CD14-positive monocyte (primary cell): ENCODE measurements at regions not wholly inside any gene's neighbourhood (a gene's known extent, or its start where the extent isn't known, plus 50 kb on each side); places are given as distances from the start of the nearest gene placed in this dataset.

ENCODE experiments used
- DNase-seq, 3 donors: peaks; one replicate each; pipeline ENCODE4 v3.0.0-alpha.2; 2011 to 2022
- H2AFZ ChIP-seq: 2 replicates; pipeline ENCODE4 v1.6.0; 2012; ENCODE audit warnings: mild to moderate bottlenecking, low read depth, low read length, inconsistent platforms; ENCODE audit not compliant: insufficient read depth, poor library complexity, severe bottlenecking
- H3K27ac ChIP-seq, 2 donors: 1 replicate in 1 of 2; 2 replicates in 1 of 2; pipeline ENCODE4 v1.5.1; 2012 to 2013; ENCODE audit warnings: low read length in 2 of 2, control low read depth in 1 of 2, inconsistent platforms in 1 of 2, low read depth in 1 of 2, mild to moderate bottlenecking in 1 of 2
- H3K27me3 ChIP-seq, 2 donors: one replicate each; pipeline versions ENCODE4 v1.6.0 to v1.6.1; 2011 to 2013; ENCODE audit warnings: low read length in 2 of 2; ENCODE audit not compliant: control insufficient read depth in 2 of 2, insufficient read depth in 2 of 2
- H3K36me3 ChIP-seq, 2 donors: replicated peaks in 1 of 2; 1 replicate in 1 of 2; 2 replicates in 1 of 2; pipeline versions ENCODE4 v1.5.1 to v1.6.1; 2012 to 2013; ENCODE audit warnings: low read length in 2 of 2, control low read depth in 1 of 2, inconsistent platforms in 1 of 2, mild to moderate bottlenecking in 1 of 2; ENCODE audit not compliant: insufficient read depth in 2 of 2, control insufficient read depth in 1 of 2
- H3K4me1 ChIP-seq, 2 donors: 1 replicate in 1 of 2; 2 replicates in 1 of 2; pipeline versions ENCODE4 v1.5.1 to v1.6.1; 2012 to 2013; ENCODE audit warnings: low read length in 2 of 2, control low read depth in 1 of 2, inconsistent platforms in 1 of 2, mild to moderate bottlenecking in 1 of 2, moderate library complexity in 1 of 2; ENCODE audit not compliant: insufficient read depth in 2 of 2, control insufficient read depth in 1 of 2
- H3K4me2 ChIP-seq: replicated peaks from 2 replicates; pipeline ENCODE3; 2012; ENCODE audit warnings: low read length, moderate library complexity, mild to moderate bottlenecking; ENCODE audit not compliant: poor library complexity, severe bottlenecking; ENCODE audit errors: extremely low read depth
- H3K4me3 ChIP-seq, 3 experiments: fragments of 200-600 bp in 1 of 3; sonication (generic) in 1 of 3; replicated peaks in 1 of 3; 1 replicate in 2 of 3; 2 replicates in 1 of 3; pipeline ENCODE4 v1.5.1; 2011 to 2013; ENCODE audit warnings: low read length in 3 of 3, mild to moderate bottlenecking in 3 of 3, control low read depth in 2 of 3, low read depth in 2 of 3, inconsistent platforms in 1 of 3, moderate library complexity in 1 of 3
- H3K79me2 ChIP-seq: 2 replicates; pipeline ENCODE4 v1.6.0; 2012; ENCODE audit warnings: mild to moderate bottlenecking, control low read depth, inconsistent platforms, low read length, moderate library complexity; ENCODE audit not compliant: insufficient read depth
- H3K9ac ChIP-seq: 2 replicates; pipeline ENCODE4 v1.6.0; 2017; ENCODE audit warnings: low read length, mild to moderate bottlenecking; ENCODE audit not compliant: insufficient read depth, poor library complexity, severe bottlenecking
- H3K9me3 ChIP-seq, 2 donors: replicated peaks in 1 of 2; 1 replicate in 1 of 2; 2 replicates in 1 of 2; pipeline versions ENCODE4 v1.5.1 to v1.6.1; 2012 to 2013; ENCODE audit warnings: low read length in 2 of 2, control low read depth in 1 of 2; ENCODE audit not compliant: control insufficient read depth in 1 of 2, insufficient read depth in 1 of 2
- H4K20me1 ChIP-seq: 2 replicates; pipeline ENCODE4 v1.6.0; 2012; ENCODE audit warnings: mild to moderate bottlenecking, low read length, control low read depth, moderate library complexity; ENCODE audit not compliant: insufficient read depth
- H3K27ac Mint-ChIP-seq, 7 donors: one replicate each; pipeline ENCODE4 v1.8.0; 2020; ENCODE audit warnings: mild to moderate bottlenecking in 7 of 7, mixed read lengths in 7 of 7, moderate library complexity in 6 of 7, inconsistent platforms in 2 of 7
- H3K27me3 Mint-ChIP-seq, 3 donors: one replicate each; pipeline ENCODE4 v1.8.0; 2021 to 2022; ENCODE audit warnings: low read depth in 3 of 3, mild to moderate bottlenecking in 3 of 3, mixed read lengths in 3 of 3, moderate library complexity in 3 of 3, inconsistent platforms in 1 of 3
- H3K36me3 Mint-ChIP-seq, 2 donors: one replicate each; pipeline ENCODE4 v1.8.0; 2020; ENCODE audit warnings: mixed read lengths in 2 of 2, inconsistent platforms in 1 of 2, mild to moderate bottlenecking in 1 of 2
- H3K4me1 Mint-ChIP-seq: one replicate; pipeline ENCODE4 v1.8.0; 2020; ENCODE audit warnings: mild to moderate bottlenecking, mixed read lengths
- H3K4me3 Mint-ChIP-seq, 2 donors: one replicate each; pipeline ENCODE4 v1.8.0; 2020; ENCODE audit warnings: mild to moderate bottlenecking in 2 of 2, mixed read lengths in 2 of 2, moderate library complexity in 1 of 2
- H3K9me3 Mint-ChIP-seq, 7 donors: one replicate each; pipeline ENCODE4 v1.8.0; 2020 to 2022; ENCODE audit warnings: mixed read lengths in 7 of 7, mild to moderate bottlenecking in 6 of 7, moderate library complexity in 6 of 7, inconsistent platforms in 2 of 7
- CTCF ChIP-seq: fragments of 200-600 bp; IDR thresholded peaks from one replicate; pipeline ENCODE4 v1.8.0; 2022; ENCODE audit warnings: antibody characterized with exemption, mild to moderate bottlenecking
- WGBS: methylation state at CpG from one replicate; pipeline ENCODE4 v1.1.5; 2013; ENCODE audit warnings: missing lambda C conversion rate; ENCODE audit not compliant: insufficient coverage; 5-methylcytosine and 5-hydroxymethylcytosine counted together
- intact Hi-C, 2 donors: fragments of 100-400 bp; cut with micrococcal nuclease; formaldehyde crosslinking; loops; one replicate each; pipeline versions ENCODE4 v1.15.0 to v1.15.1; 2023

GRCh38 chr22:27477171-27477570 is 324.4 kb downstream of the MN1 start:
- TF ChIP-seq CTCF = no peak
- Mint-ChIP-seq H3K27me3 (peaks cover 4 to 14% (median 4%) of the 10 kb centered on the region in 3 donors), H3K9me3 (peaks cover 0 to 6% (median 4%) of the 10 kb centered on the region in 7 donors), H3K27ac (no peak overlapping the region), H3K4me3 (no peak overlapping the region), H3K4me1 (no peaks in the 10 kb centered on the region), H3K36me3 (no peaks in the 10 kb centered on the region)
- no peaks in the 10 kb centered on the region for H3K9me3 ChIP-seq
- no peak overlapping the region for H3K9ac ChIP-seq
- H3K36me3 ChIP-seq = no peaks in the 10 kb centered on the region
- H3K27ac ChIP-seq = no peak overlapping the region
- no peak overlapping the region for H3K4me2 ChIP-seq
- intact Hi-C loops = no loop called here
- H3K27me3 ChIP-seq = no peaks in the 10 kb centered on the region
- H4K20me1 ChIP-seq = no peaks in the 10 kb centered on the region
- 95% methylated on average over 4 of the region's 7 CpGs for WGBS
- H3K4me3 ChIP-seq = no peak overlapping the region
- no peak overlapping the region for H2AFZ ChIP-seq
- H3K4me1 ChIP-seq = no peaks in the 10 kb centered on the region
- DNase-seq = no peak
- no peaks in the 10 kb centered on the region for H3K79me2 ChIP-seq

- Mint-ChIP-seq H3K9me3 (peaks cover 0 to 6% (median 4%) of the 10 kb centered on the region in 7 donors), H3K27me3 (peaks cover 7 to 14% (median 9%) of the 10 kb centered on the region in 3 donors), H3K36me3 (no peaks in the 10 kb centered on the region), H3K4me3 (no peak overlapping the region), H3K27ac (no peak overlapping the region), H3K4me1 (no peaks in the 10 kb centered on the region)
- intact Hi-C loops = no loop called here
- Histone ChIP-seq H3K9me3 (no peaks in the 10 kb centered on the region), H2AFZ (no peak overlapping the region), H3K79me2 (no peaks in the 10 kb centered on the region), H3K36me3 (no peaks in the 10 kb centered on the region), H3K27ac (no peak overlapping the region), H3K27me3 (no peaks in the 10 kb centered on the region), H3K4me2 (no peak overlapping the region), H3K9ac (no peak overlapping the region), H4K20me1 (no peaks in the 10 kb centered on the region), H3K4me3 (no peak overlapping the region), H3K4me1 (no peaks in the 10 kb centered on the region)
- no peak for DNase-seq
- TF ChIP-seq CTCF = no peak
- 75% methylated on average over 5 of the region's 9 CpGs for WGBS
These were observed 321.1 kb downstream of the MN1 start for GRCh38 chr22:27480487-27480886.
